Embryonic facial prominence (tissue), 1 donor: ENCODE measurements at regions not wholly inside any gene's neighbourhood (a gene's known extent, or its start where the extent isn't known, plus 50 kb on each side); places are given as distances from the start of the nearest gene placed in this dataset.
"Not testable (repeated sequence)": the region's sequence is repeated elsewhere in the genome, so short reads cannot be mapped to it uniquely, and the experiment has no call there.

Experiments
- DNase-seq: peaks from one replicate; pipeline ENCODE4 v3.0.0-alpha.2; 2016; ENCODE audit errors: extremely low spot score

DNA sequence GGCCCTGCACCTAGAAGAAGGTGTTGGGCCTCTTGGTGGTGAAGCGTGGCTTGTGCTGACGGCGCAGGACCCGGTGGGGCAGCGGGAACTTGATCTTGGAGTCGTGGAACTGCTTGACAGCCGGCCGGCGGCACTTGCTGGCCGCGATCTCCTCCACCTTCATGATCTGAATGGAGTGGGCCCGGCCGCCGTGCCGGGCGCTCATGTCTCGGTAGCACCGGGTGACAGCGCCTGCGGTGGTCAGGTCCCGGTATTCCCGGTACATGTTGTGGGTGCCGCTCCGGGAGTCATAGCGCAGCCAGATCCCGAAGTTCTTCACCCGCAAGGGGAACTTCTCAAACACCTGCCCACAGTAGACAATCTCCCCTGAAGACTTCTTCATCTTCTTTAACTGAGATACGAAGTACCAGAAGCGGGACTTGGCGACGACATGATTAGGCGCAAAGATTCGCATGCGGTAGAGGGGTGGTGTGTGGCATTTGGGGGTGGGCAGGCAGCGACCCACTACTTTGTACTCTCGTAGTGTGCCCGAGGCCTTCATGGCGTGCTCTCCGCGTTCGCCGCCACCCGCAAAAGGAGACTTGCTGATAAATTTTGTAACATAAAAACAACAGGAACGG, 92.1 kb upstream of the MSH6 start:
- DNase-seq = not testable (repeated sequence)

DNA sequence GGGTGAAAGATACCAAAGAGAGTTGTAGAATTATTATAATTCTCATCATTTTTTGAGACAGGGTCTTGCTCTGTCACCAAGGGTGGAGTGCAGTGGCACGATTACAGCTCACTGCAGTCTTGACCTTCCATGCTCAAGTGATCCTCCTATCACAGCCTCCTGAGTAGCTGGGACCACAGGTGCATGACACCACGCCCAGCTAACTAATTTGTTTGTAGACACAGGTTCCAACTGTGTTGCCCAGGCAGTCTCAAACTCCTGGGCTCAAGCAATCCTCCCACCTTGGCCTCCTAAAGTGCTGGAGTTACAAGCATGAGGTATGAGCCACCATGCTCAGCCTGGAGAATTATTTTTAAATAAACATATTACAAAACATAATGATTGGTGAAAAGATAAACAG, 92.8 kb upstream of the MSH6 start:
- DNase-seq = no peak

DNA sequence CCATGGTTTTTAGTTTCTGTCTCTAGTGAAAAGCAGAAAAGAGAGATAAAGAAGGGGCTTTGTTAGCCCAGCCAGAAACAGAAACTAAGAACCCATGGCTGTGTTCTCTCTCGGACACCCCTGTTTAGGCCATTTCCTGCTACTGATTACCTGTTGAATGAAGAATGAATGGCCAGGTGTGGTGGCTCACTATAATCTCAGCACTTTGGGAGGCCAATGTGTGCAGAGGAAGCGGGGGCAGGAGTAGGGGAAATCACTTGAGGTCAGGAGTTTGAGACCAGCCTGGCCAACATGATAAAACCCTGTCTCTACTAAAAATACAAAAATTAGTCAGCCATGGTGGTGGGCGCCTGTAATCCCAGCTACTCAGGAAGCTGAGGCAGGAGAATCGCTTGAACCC, 93.8 kb upstream of the MSH6 start:
- not testable (repeated sequence) for DNase-seq

DNA sequence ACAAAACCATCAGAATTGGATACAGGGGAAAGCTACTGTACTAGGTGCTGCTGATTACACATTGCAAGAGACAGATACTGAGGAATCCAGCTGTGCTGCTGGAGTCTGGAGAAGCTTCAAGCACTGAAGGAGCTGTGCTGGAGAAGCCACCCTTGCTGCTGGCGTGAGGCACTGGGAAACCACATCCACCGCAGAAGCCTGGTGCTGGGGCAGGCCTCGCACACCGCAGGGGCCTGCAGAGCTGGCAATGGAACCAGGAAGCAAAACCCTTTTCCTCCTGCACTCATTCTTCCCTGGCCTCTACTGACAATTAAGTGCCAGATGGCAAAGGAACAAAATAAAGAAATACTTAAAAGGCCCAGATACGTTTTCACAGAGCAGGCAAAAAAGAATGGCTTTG, 94.4 kb upstream of the MSH6 start:
- DNase-seq = no peak

DNA sequence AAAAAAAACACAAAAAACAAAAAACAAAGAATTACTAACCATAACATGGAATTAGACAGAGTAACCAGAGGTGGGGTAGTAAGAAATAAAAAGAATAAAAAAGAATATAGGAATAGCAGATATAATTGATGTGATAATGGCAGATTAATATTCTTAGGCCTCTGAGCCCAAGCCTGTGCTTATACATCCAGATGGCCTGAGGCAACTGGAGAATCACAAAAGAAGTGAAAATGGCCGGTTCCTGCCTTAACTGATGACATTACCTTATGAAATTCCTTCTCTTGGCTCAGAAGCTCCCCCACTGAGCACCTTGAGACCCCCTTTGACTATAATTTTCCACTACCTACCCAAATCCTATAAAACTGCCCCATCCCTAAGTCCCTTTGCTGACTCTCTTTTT, 95.1 kb upstream of the MSH6 start:
- no peak for DNase-seq

DNA sequence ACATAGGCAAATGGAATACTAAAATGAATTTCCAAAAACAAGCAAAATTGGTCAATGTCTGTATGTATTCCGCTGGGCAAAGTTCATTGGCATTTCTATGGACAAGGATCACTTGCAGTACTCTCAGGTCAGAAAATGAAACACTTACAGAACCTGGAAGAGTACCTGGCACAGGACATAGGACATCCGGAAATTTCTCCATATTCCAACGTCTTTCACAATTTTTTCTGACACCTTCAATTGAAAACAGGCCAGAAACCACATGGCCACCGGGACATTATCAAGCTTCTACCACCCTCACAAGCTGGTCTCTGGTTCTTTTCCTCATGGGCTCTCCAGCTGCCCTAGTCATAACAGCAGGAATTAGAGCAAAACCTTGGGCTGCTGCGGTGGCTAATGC, 96.9 kb upstream of the MSH6 start:
- DNase-seq = no peak

DNA sequence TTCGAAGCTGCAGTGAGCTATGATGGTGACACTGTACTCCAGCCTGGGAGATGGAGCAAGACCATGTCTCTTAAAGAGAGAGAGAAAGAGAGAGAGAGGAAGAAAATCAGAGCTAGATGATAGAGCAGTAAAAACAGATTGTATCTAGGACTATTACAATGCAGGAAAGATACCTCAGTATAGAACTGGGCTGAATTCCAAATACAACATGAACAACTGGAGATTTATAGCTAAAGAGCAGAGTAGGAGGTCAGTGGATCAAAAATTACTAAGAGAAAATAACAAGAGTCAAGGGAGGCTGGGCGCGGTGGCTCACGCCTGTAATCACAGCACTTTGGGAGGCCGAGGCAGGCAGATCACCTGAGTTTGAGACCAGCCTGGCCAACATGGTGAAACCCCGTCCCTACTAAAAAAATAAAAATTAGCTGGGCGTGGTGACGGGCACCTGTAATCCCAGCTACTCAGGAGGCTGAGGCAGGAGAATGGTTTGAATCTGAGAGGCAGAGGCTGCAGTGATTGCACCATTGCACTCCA, 100.7 kb upstream of the MSH6 start:
- DNase-seq = no peak

DNA sequence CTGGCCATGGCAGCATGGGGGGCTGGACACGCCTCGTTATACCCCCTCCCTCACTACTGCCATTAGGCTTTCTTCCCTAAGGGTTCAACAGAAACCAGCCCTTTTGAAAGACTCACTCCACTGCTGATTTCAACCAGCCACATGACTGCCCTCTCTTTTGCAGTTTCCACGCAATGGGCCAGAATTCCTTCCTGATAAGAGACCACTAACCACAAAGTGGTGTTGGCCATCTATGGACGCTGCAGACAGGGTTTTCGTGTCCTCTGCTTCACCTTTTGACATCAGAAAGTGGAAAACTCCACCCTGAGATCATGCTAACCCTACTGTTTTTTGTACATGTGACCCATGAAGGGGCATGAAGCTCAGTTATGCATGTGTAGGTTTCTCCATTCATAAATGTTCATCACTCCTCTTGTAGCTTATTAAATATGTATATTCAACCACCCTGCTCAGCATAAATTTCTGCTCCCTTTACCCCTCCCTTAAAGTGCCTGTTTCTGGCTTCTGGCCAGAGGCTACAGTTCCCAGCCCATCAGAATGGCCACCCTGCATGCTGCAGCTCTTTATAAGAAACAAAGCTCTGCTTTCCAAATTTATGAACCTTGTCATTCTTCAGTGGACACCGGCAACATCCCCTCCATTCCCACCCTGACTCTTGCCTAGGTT, 105.6 kb upstream of the KCNK12 start:
- DNase-seq = no peak

DNA sequence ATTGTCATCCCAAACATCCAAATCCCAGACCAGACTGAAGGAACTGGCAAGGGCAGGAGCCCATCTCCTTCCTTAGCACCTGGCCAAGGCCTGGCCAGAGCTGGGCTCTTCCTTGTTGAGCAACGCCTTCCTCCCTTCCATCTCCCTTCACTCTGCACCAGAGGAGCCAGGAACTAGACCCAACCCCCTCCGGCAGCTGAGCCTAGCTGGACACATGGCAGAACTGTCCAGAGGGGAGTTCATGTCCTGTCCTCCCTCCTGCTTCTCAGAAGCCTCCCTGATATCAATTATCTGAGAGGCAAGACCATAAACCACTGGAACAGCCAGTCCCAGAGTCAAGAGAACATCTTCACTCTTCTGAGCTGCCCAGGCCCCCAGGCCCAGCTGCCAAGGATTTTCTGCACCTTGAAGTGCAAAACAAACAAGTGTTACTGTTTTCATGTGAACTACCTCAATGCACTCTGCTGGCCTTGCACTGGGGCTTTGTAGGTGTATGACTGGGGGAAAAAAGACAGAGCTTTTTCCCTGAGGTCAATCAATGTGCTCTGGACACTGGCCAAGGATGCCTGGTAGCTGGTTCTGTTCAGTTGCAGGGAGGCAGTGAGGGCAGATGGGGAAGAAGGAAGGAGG, 104.5 kb upstream of the KCNK12 start:
- DNase-seq = no peak

DNA sequence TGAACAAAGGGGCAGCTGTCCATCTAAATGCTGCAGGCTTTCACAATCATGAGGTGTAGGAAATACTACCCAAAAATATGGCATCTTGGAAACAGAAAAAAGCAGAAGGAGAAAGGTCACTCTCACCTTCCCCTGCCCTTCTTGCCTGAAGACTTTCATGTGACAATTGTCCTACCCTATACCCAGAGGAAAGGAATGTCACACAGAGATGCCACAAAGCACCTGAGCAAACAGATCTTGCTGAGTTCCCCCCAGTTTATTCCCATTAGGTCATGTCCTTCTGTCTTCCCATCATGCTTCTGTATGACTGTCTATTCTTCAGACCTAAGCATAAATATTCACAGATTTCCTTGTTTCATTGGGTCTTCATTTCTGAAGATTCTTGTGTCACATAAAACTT, 95.5 kb upstream of the KCNK12 start:
- no peak for DNase-seq

DNA sequence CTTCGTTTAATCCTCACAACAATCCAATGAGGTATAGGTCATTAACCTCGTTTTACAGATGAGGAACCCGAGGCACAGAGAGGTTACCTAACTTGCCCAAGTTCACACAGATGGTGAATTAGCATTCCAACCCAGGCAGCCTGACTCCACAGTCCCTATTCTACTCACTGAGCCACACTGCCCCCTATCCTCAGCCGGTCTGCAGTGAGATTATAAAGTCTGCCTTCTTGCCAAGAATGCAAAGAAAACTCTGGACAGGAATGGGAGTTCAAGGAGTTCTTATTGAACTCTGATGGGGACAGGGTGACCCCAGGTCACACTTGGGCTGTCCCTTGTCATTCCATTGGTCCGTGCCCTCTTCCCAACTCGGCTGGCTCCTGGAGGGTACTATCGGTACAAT, 94.0 kb upstream of the KCNK12 start:
- DNase-seq = no peak

DNA sequence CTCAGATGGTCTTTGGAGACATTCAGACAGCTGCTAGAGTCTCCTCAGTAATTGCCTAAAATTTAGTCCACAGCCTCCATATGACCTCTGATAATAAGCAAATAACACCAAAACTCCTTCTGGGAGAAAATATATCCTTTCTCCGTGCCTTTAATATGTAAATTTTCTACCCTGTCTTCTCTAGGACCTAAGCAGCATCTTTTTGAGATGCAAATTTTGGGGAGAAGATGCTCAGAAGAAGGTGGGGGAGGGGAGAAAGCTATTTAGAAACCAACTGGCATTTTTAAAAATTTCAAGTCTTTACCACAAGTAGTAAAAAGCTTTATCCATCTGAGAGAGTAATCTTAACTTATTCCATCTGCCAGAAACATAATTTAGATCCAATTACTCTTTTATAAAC, 91.8 kb upstream of the KCNK12 start:
- no peak for DNase-seq

DNA sequence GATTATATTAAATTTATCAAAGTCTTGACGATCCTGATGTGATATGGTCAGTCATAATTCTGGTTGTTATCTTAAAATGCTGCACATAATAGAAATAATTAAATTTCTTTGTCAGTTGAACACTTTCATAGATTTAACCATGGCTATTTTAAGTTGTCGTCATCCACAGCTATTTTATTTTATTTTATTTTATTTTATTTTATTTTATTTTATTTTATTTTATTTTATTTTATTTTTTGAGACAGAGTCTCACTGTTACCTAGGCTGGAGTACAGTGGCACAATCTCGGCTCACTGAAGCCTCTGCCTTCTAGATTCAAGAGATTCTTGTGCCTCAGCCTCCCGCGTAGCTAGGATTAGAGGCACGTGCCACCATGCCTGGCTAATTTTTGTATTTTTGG, 90.5 kb upstream of the KCNK12 start:
- DNase-seq = no peak

DNA sequence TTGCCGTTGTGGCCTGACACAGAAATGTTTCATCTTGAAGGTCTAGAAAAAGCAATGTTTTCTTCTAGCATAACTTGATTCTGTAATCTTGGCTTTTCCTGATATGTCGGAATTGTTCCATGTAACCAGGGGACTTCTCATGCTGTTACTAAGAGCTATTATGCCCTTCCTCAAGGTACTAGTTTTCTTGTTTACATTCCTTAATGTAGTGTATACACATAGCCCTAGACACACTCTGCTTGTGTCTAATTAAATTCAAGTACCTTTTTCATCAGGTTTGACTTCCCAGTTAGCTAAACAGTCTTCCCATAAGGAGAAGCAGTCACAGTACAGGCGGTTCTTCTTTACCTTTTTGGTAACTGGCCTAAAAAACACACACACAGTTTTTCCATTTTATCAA, 89.4 kb upstream of the KCNK12 start:
- DNase-seq = no peak

DNA sequence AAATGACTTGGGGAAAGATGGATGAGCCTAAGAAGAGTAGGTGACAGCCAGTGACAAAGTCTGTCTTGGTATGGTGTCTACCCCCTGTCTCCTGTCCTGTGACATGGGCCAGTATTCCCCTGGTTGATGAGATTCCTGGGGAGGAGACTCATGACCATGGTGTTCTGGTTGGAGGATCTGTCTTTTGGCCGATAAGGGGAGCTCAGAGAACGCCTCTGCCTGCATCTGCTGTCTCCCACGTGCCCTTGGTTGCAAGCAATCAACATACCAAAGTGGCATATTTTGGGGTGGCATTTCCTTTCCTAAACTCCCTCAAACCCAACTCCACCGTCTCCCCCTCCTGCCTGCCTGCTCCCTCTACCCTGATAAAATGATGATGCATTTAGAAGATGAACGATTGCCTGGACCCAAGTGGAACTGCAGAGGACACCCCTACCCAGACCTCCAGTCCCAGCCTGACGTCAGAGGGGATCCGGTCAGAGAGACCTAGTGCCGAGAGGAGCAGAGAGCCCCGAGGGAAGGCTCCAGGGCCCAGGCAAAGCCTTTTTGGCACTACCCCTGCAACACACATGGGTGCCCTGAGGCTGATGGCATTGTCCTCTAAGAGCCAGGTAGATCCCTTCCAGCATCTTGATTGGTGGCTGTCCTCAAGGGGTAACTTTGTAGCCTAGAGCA, 88.0 kb upstream of the KCNK12 start:
- DNase-seq = no peak

DNA sequence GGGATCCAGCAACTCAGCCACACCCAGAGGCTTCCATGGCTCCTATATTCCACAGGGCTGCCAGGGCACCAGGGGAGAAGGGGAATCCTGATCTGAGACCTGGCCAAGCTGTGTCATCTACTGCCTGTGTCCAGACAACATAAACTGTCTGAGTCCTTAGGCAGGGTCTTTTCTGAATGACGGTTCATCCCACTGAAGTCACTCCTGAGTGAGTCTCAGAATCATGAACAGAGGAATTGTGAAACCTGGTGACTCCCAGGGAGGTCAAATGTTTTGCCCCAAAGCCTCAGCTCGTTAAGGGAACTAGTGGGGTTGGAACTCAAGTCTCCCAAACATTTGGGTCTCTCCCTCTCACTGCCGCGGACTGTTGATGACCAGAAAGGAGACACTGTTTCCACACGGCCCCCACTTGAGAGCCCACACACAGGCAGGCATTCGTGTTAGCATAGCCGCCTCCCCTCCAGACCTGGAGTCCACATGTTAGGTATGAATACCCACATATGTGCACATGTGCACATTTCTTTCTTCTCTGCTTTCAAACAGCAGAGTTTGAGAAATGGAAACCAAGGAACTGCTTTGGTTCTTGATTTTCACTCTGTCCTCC, 87.2 kb upstream of the KCNK12 start:
- DNase-seq = no peak

DNA sequence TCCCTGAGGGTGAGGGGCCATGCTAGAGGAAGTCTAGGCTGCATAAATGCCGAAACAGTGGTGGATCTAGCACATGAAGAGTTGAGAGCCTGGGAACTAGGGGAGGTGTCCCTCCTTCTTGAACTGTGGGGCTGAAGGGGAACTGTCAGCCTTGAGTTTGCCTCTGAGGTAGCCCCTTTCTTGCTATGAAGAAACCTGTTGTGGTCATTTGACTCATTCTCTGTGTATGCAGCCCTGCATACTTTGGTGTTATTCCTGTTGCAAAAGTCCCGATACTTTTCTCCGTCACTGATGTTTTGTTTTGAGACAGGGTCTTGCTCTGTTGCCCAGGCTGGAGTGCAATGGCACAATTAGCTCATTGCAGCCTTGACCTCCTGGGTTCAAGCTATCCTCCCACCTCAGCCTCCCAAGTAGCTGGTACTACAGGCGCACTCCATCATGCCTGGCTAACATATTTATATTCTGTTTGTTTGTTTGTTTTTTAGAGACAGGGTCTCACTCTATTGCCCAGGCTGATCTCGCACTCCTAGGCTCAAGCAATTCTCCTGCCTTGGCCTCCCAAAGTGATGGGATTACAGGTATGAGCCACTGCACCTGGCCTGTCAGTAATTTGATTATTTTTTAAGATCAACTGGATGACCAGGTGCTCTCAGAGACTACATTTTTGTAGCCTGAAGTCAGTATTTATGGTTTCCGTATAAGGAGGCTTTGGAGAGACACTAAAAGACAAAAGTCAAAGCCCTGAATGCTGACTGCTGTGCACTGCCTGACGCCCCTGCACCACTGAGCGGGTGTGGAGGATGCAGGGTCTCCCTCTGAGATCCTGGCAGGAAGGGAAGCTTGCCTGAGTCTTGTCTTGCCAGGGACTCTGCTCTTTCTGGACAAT, 86.2 kb upstream of the KCNK12 start:
- DNase-seq = no peak

DNA sequence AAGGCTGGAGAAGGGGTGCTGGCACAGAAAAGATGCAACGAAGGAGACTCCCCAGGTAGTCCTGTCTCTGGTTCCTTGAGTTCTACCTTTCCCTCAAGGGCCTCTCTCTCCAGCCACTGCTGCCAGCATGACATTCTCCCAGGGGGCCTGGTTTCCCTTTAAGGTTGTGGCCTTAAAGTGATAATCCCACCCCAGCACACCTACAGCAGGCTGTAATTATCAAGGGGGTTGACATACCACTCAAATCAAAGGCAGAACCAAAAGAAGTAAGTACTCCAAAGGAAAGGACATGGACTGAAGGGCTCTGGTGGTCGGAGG, 84.7 kb upstream of the KCNK12 start:
- DNase-seq = no peak

DNA sequence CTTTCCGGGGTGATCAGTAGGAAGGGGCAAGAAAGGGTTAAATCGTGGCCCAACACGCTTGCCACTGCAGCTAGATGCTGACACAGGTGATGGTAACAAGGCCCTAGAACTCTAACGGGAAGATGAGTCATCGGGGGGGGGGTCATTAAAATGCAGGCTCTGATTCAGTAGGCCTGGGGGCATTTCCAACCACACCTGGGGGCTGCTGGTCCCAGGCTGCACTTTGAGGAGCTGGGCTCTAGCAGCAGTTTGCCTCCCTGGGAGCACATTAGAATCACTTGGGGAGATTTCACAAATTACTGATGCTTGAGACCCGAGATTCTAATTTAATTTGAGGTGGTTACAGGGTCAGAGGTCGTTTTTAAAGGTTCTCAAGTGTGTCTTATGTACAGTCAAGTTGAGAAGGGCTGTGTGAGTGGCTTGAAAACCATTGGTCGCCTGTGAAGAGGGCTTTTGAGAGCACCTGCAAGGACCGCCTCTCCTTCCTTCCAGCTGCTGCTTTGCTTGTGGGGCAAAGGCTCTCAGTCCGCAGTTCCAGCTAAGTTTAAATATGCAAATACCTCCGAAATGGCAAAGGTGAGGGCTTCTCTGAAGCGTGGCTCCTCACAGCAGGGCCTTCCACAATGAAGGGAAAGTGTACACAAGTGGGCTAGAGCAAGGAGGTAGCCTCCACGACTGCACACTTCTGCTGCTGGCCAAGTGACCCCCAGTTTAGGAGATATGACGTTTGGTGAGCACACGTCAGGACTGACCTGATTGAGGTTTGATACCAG, 84.2 kb upstream of the KCNK12 start:
- no peak for DNase-seq

DNA sequence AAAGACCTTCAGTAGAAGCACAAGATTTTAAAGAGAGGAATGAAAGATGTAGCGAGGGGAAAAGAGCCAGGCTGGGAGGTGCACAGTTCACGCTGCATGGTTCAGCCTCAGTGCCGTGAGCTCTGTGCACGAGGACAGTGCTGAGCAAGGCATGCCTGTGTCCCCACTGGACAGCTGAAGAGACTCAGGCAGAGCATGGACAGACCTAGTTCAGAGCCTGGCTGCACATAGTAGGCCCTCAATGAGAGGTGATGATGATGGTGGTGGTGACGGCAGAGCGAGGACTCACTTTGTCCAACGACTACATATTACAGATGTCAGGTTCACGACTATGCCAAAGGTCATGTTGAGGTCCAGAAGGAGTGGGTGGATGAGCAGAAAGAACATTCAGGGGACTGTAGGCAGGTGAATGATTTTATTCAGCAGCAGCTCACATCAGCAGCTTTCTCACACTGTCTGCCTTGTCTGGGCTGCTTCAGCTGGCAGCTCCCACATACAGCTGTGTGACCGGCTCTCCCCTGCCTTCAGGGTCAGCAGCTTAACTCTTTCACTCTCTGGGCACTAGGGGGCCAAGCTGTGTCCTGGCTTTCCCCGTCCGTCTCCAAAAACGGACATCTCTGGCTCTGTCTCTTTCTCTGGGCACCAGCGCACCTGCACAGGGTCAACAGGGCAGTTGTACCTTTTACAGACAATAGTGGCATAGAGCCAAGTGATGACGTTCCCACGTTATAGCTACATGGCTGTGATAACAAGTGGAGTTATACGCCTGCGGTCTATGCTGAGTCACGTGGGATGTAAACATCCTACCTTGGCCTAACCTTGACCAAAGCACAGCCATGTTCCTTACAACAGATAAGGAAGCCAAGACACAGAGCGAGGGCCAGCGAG, 83.4 kb upstream of the KCNK12 start:
- no peak for DNase-seq
